ENCODE measurements at regions not wholly inside any gene's neighbourhood (a gene's known extent, or its start where the extent isn't known, plus 50 kb on each side); places are given as distances from the start of the nearest gene placed in this dataset.

- intact Hi-C loops (cut with DNase I; ENCODE audit: low total_unique reads), result no loop called here
- no peaks in the 10 kb centered on the region for H3K36me3 ChIP-seq
- H3K27ac ChIP-seq, result no peak overlapping the region
- 60 to 83% methylated on average over 1 to 3 of the region's 3 CpGs for WGBS, 2 donors (ENCODE audit: low coverage in 1 of 2)
- in situ Hi-C loops (cut with MboI; ENCODE audit: low pct_ligation_motif_present in 1 of 4, low pct_unique_long_range_greater_than_20kb in 1 of 4, low sequenced_read_pairs in 3 of 4), result no loop called here
- no peaks in the 10 kb centered on the region for H3K9me3 ChIP-seq
- peaks cover 0 to 16% (median 8%) of the 10 kb centered on the region in 4 donors for H3K4me1 ChIP-seq
- TF ChIP-seq POLR2AphosphoS5 (IDR thresholded peaks at IDR 0.05) (no peak), POLR2A (IDR thresholded peaks at IDR 0.05) (no peak), EP300 (IDR thresholded peaks at IDR 0.05; ENCODE audit: low read depth) (no peak)
- TF ChIP-seq, protein P1, sequence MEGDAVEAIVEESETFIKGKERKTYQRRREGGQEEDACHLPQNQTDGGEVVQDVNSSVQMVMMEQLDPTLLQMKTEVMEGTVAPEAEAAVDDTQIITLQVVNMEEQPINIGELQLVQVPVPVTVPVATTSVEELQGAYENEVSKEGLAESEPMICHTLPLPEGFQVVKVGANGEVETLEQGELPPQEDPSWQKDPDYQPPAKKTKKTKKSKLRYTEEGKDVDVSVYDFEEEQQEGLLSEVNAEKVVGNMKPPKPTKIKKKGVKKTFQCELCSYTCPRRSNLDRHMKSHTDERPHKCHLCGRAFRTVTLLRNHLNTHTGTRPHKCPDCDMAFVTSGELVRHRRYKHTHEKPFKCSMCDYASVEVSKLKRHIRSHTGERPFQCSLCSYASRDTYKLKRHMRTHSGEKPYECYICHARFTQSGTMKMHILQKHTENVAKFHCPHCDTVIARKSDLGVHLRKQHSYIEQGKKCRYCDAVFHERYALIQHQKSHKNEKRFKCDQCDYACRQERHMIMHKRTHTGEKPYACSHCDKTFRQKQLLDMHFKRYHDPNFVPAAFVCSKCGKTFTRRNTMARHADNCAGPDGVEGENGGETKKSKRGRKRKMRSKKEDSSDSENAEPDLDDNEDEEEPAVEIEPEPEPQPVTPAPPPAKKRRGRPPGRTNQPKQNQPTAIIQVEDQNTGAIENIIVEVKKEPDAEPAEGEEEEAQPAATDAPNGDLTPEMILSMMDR (IDR thresholded peaks at IDR 0.05), result no peak
- no peak for DNase-seq
- no peak overlapping the region for H3K4me3 ChIP-seq
- H3K27me3 ChIP-seq, result no peaks in the 10 kb centered on the region
These were observed 91.3 kb upstream of the TMEM17 start for GRCh38 chr2:62597323-62597722.

DNA sequence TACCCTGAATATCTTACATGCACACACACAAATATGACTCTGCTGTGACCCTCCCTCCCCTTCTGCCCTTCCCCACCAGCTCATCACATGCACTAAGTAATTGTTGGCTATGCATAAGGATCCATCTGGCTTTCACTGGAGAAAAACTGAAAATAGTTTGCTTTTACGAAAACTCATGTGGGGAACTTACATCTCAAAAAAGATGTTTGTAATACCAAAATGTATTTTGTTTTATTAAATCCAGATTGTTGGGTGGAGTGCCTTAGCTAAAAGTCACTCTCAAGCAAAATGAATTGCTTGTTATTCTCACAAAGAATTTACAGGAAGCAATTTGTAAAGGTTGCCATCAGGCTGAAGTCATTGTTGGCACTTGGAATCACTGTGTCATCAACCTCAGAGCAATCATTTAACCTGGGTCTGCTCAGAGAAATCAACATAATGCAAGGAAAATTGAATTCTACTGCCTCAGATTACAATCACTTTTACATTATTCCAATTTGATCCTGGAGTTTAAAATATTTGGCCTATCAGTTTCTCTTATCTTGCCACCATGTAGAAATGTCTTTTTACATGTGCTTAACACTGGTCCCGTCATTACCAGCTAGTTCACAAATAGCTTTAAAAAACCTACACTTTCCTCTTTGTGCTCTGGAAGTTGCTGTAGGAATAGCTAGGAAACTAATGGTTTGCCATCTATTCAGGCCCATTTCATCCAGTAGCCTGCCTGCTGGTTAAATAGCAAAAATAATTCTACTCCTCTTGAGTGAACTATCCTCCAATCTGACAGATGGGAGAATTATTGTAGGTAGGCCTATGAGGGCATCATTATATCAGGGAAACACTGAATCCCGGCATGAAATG is 90.3 kb upstream of the TMEM17 start:
- TF ChIP-seq EP300 (IDR thresholded peaks at IDR 0.05; ENCODE audit: low read depth) (no peak), POLR2AphosphoS5 (IDR thresholded peaks at IDR 0.05) (no peak), POLR2A (IDR thresholded peaks at IDR 0.05) (no peak)
- TF ChIP-seq, protein P1 (IDR thresholded peaks at IDR 0.05), result no peak
- Histone ChIP-seq H3K4me3 (no peak overlapping the region), H3K27me3 (no peaks in the 10 kb centered on the region), H3K4me1 (peaks cover 0 to 16% (median 8%) of the 10 kb centered on the region in 4 donors), H3K27ac (peak overlapping the region in 1 of 4 donors; percentile 11), H3K36me3 (no peaks in the 10 kb centered on the region), H3K9me3 (no peaks in the 10 kb centered on the region)
- DNase-seq, result no peak
- in situ Hi-C loops (cut with MboI; ENCODE audit: low pct_ligation_motif_present in 1 of 4, low pct_unique_long_range_greater_than_20kb in 1 of 4, low sequenced_read_pairs in 3 of 4) (no loop called here), intact Hi-C loops (cut with DNase I; ENCODE audit: low total_unique reads) (no loop called here)
- 65 to 81% methylated on average over 2 to 3 of the region's 3 CpGs for WGBS, 2 donors (ENCODE audit: low coverage in 1 of 2)

DNA sequence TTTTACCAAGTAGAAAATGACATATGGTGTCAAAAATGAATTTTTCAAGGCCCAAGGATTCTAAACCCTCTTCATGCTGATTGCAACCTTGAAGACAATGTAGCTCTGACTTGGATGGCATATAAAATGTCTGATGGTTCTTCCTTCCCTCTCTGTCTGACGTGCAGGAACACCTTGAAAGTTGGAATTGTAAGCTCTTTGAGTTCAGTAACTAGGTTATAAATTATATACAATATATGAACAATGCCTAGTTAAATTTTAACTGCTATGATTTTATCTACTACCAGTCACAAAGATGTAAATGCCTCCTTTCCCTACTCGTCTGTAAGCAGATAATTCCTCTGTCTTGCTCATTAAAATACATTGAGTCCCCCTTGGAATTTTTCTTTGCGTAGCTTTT is 89.5 kb upstream of the TMEM17 start:
- Histone ChIP-seq H3K9me3 (no peaks in the 10 kb centered on the region), H3K27me3 (no peaks in the 10 kb centered on the region), H3K4me3 (no peak overlapping the region), H3K36me3 (no peaks in the 10 kb centered on the region), H3K4me1 (peaks cover 0 to 18% (median 8%) of the 10 kb centered on the region in 4 donors), H3K27ac (peak overlapping the region in 2 of 4 donors; percentile 28 to 35)
- DNase-seq, result no peak
- in situ Hi-C loops (cut with MboI; ENCODE audit: low pct_ligation_motif_present in 1 of 4, low pct_unique_long_range_greater_than_20kb in 1 of 4, low sequenced_read_pairs in 3 of 4) (no loop called here), intact Hi-C loops (cut with DNase I; ENCODE audit: low total_unique reads) (no loop called here)
- TF ChIP-seq, protein P1 (IDR thresholded peaks at IDR 0.05), result no peak
- no peak for TF ChIP-seq EP300 (IDR thresholded peaks at IDR 0.05; ENCODE audit: low read depth)
- TF ChIP-seq POLR2AphosphoS5 (IDR thresholded peaks at IDR 0.05), result no peak
- TF ChIP-seq POLR2A (IDR thresholded peaks at IDR 0.05), result no peak
- 49 to 55% methylated on average over 3 of the region's 3 CpGs for WGBS, 2 donors (ENCODE audit: low coverage in 1 of 2)

DNA sequence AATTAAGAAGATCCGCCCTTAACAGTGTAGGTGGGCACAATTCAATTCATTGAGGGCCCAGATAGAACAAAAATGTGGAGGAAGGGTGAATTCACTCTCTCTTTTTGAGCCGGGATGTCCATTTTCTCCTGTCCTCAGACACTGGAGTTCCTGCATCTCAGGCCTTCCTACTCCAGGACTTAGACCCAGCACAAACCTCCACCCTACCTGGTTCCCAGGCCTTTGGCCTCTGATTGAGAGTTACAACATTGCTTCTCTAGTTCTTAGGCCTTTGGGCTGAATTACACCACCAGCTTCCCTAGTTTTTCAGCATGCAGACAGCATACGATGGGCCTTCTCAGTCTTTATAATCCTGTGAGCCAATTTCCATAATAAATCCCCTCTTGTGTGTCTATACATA is 87.8 kb upstream of the TMEM17 start:
- 95 to 100% methylated on average over 2 to 3 of the region's 3 CpGs for WGBS, 2 donors (ENCODE audit: low coverage in 1 of 2)
- no peak overlapping the region for H3K4me3 ChIP-seq
- in situ Hi-C loops (cut with MboI; ENCODE audit: low pct_ligation_motif_present in 1 of 4, low pct_unique_long_range_greater_than_20kb in 1 of 4, low sequenced_read_pairs in 3 of 4) (no loop called here), intact Hi-C loops (cut with DNase I; ENCODE audit: low total_unique reads) (no loop called here)
- no peak for TF ChIP-seq POLR2AphosphoS5 (IDR thresholded peaks at IDR 0.05)
- TF ChIP-seq, protein P1 (IDR thresholded peaks at IDR 0.05), result no peak
- no peak for TF ChIP-seq EP300 (IDR thresholded peaks at IDR 0.05; ENCODE audit: low read depth)
- TF ChIP-seq POLR2A (IDR thresholded peaks at IDR 0.05), result no peak
- DNase-seq, result no peak
- H3K4me1 ChIP-seq, result peaks cover 0 to 28% (median 8%) of the 10 kb centered on the region in 4 donors
- H3K36me3 ChIP-seq, result no peaks in the 10 kb centered on the region
- no peaks in the 10 kb centered on the region for H3K9me3 ChIP-seq
- H3K27me3 ChIP-seq, result no peaks in the 10 kb centered on the region
- no peak overlapping the region for H3K27ac ChIP-seq

All from transverse colon (tissue), 4 donors.